KMS-11 (cell line): ENCODE measurements at regions not wholly inside any gene's neighbourhood (a gene's known extent, or its start where the extent isn't known, plus 50 kb on each side); places are given as distances from the start of the nearest gene placed in this dataset.

ENCODE experiments used
- H2AFZ ChIP-seq: fragments of 200-600 bp; sonication (generic); 2 replicates; pipeline ENCODE4 v1.6.1; 2016; ENCODE audit warnings: antibody characterized with exemption, mixed run types, low read depth
- H3K27ac ChIP-seq: fragments of 200-600 bp; sonication (generic); 2 replicates; pipeline ENCODE4 v1.6.1; 2016; ENCODE audit warnings: mild to moderate bottlenecking, mixed run types
- H3K27me3 ChIP-seq: fragments of 200-600 bp; sonication (generic); 2 replicates; pipeline ENCODE4 v1.6.1; 2017; ENCODE audit warnings: mild to moderate bottlenecking, low read depth, mixed run types, moderate library complexity; ENCODE audit not compliant: insufficient read depth
- H3K36me3 ChIP-seq: fragments of 200-600 bp; sonication (generic); 2 replicates; pipeline ENCODE4 v1.6.1; 2017; ENCODE audit warnings: mild to moderate bottlenecking, mixed run types; ENCODE audit not compliant: insufficient read depth
- H3K4me1 ChIP-seq: fragments of 200-600 bp; sonication (generic); 2 replicates; pipeline ENCODE4 v1.6.1; 2016; ENCODE audit warnings: mild to moderate bottlenecking, low read depth, mixed run types; ENCODE audit not compliant: poor library complexity, severe bottlenecking
- H3K4me2 ChIP-seq: fragments of 200-600 bp; sonication (generic); 2 replicates; pipeline ENCODE4 v1.7.0; 2016; ENCODE audit warnings: mild to moderate bottlenecking, mixed run types
- H3K4me3 ChIP-seq: fragments of 200-600 bp; sonication (generic); IDR thresholded peaks from 2 replicates; pipeline ENCODE4 v1.6.1; 2017; ENCODE audit warnings: low read depth, low read length, mixed read lengths; ENCODE audit not compliant: insufficient read depth
- H3K79me2 ChIP-seq: fragments of 200-600 bp; sonication (generic); 2 replicates; pipeline ENCODE4 v1.6.1; 2016; ENCODE audit warnings: low read depth, mixed run types; ENCODE audit not compliant: insufficient read depth
- H3K9ac ChIP-seq: fragments of 200-600 bp; sonication (generic); 2 replicates; pipeline ENCODE4 v1.6.1; 2016; ENCODE audit warnings: mild to moderate bottlenecking, mixed run types
- H4K20me1 ChIP-seq: fragments of 200-600 bp; sonication (generic); 2 replicates; pipeline ENCODE4 v1.6.1; 2016; ENCODE audit warnings: mild to moderate bottlenecking, mixed run types; ENCODE audit not compliant: insufficient read depth
- TF ChIP-seq, protein P1 (sequence below): fragments of 200-600 bp; sonication (generic); conservative IDR thresholded peaks from 2 replicates; pipeline ENCODE4 v1.6.1; 2017; ENCODE audit warnings: low read depth, mild to moderate bottlenecking, antibody characterized with exemption, low read length, moderate library complexity, mixed read lengths

- Histone ChIP-seq H4K20me1 (no peaks in the 10 kb centered on the region), H3K27me3 (no peaks in the 10 kb centered on the region), H2AFZ (no peak overlapping the region), H3K4me1 (no peaks in the 10 kb centered on the region), H3K9ac (no peak overlapping the region), H3K36me3 (no peaks in the 10 kb centered on the region), H3K4me3 (no peak overlapping the region), H3K79me2 (no peaks in the 10 kb centered on the region), H3K4me2 (no peak overlapping the region), H3K27ac (no peak overlapping the region)
- TF ChIP-seq, protein P1, sequence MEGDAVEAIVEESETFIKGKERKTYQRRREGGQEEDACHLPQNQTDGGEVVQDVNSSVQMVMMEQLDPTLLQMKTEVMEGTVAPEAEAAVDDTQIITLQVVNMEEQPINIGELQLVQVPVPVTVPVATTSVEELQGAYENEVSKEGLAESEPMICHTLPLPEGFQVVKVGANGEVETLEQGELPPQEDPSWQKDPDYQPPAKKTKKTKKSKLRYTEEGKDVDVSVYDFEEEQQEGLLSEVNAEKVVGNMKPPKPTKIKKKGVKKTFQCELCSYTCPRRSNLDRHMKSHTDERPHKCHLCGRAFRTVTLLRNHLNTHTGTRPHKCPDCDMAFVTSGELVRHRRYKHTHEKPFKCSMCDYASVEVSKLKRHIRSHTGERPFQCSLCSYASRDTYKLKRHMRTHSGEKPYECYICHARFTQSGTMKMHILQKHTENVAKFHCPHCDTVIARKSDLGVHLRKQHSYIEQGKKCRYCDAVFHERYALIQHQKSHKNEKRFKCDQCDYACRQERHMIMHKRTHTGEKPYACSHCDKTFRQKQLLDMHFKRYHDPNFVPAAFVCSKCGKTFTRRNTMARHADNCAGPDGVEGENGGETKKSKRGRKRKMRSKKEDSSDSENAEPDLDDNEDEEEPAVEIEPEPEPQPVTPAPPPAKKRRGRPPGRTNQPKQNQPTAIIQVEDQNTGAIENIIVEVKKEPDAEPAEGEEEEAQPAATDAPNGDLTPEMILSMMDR, result no peak
Observed at GRCh38 chr12:69024413-69024812, 91.4 kb upstream of the CPM start.

DNA sequence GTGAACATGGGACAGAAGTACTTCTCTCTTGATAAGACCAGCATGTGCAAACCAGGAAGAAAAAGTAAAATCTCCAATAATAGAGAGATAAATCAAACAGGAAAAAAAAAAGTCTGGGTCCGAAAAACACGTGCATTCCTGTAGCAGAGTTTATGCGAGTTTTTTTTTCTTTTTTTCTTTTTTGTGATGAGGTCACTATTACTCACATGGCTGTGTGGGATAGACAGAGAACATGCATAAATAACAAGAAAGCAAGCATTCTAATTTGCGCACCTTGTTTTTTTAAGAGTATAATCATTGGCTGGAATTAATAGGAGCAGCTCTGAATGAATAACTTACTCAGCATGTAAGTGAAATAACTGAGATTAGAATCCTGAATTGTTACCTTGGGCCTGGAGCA lies 91.9 kb upstream of the CPM start:
- no peaks in the 10 kb centered on the region for H3K27me3 ChIP-seq
- no peak overlapping the region for H3K27ac ChIP-seq
- no peaks in the 10 kb centered on the region for H4K20me1 ChIP-seq
- no peak overlapping the region for H3K9ac ChIP-seq
- H3K79me2 ChIP-seq, result no peaks in the 10 kb centered on the region
- TF ChIP-seq, protein P1, result no peak
- no peak overlapping the region for H2AFZ ChIP-seq
- H3K4me3 ChIP-seq, result no peak overlapping the region
- no peak overlapping the region for H3K4me2 ChIP-seq
- H3K36me3 ChIP-seq, result no peaks in the 10 kb centered on the region
- H3K4me1 ChIP-seq, result no peaks in the 10 kb centered on the region

DNA sequence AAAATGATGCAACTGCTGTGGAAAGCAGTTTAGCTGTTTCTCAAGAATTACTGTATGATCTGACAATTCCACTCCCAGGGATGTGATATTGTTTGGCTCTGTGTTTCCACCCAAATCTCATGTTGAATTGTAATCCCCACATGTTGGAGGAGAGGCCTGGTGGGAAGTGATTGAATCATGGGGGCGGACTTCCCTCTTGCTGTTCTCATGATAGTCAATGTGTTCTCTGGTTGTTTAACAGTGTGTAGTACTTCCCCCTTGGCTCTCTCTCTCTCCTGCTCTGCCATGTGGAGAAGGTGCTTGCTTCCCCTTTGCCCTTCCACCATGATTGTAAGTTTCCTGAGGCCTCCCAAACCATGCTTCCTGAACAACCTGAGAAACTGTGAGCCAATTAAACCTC lies 93.4 kb upstream of the CPM start:
- TF ChIP-seq, protein P1, result no peak
- Histone ChIP-seq H3K4me3 (no peak overlapping the region), H3K27ac (no peak overlapping the region), H3K4me2 (no peak overlapping the region), H3K36me3 (no peaks in the 10 kb centered on the region), H3K79me2 (no peaks in the 10 kb centered on the region), H4K20me1 (no peaks in the 10 kb centered on the region), H3K9ac (no peak overlapping the region), H3K4me1 (no peaks in the 10 kb centered on the region), H3K27me3 (no peaks in the 10 kb centered on the region), H2AFZ (no peak overlapping the region)

DNA sequence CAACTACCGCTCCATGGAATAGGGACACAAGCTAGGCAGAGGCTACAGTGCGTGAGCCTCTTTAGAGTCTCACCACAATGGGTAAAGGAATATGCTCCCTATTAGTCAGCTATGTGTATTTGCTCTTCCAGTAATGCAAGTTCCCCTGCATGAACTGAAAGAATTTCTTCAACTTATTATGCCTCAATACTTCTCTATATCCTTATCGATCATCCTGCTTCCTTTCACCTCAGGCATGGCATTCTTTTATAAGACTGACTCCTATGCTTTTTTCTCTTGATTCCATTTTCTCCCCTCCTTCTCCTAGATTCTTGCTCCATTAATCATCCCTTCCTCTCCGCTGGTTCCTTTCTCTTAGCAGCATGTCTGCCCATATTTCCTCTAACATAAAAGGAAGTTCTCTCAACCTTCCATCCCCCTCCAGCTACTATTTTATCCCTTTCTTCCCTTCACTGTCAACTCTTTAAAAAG lies 94.5 kb upstream of the CPM start:
- no peak overlapping the region for H3K4me3 ChIP-seq
- no peak overlapping the region for H3K4me2 ChIP-seq
- no peaks in the 10 kb centered on the region for H3K27me3 ChIP-seq
- TF ChIP-seq, protein P1, result no peak
- no peaks in the 10 kb centered on the region for H3K36me3 ChIP-seq
- H3K4me1 ChIP-seq, result no peaks in the 10 kb centered on the region
- H3K9ac ChIP-seq, result no peak overlapping the region
- no peak overlapping the region for H2AFZ ChIP-seq
- H3K27ac ChIP-seq, result no peak overlapping the region
- no peaks in the 10 kb centered on the region for H3K79me2 ChIP-seq
- H4K20me1 ChIP-seq, result no peaks in the 10 kb centered on the region
